GM21786 (cell line): ENCODE measurements at regions not wholly inside any gene's neighbourhood (a gene's known extent, or its start where the extent isn't known, plus 50 kb on each side); places are given as distances from the start of the nearest gene placed in this dataset.

ENCODE experiments used
- ATAC-seq: cut with Tn5 transposase; IDR thresholded peaks from one replicate; pipeline ENCODE4 v1.9.1; 2021; ENCODE audit not compliant: unreplicated experiment

DNA sequence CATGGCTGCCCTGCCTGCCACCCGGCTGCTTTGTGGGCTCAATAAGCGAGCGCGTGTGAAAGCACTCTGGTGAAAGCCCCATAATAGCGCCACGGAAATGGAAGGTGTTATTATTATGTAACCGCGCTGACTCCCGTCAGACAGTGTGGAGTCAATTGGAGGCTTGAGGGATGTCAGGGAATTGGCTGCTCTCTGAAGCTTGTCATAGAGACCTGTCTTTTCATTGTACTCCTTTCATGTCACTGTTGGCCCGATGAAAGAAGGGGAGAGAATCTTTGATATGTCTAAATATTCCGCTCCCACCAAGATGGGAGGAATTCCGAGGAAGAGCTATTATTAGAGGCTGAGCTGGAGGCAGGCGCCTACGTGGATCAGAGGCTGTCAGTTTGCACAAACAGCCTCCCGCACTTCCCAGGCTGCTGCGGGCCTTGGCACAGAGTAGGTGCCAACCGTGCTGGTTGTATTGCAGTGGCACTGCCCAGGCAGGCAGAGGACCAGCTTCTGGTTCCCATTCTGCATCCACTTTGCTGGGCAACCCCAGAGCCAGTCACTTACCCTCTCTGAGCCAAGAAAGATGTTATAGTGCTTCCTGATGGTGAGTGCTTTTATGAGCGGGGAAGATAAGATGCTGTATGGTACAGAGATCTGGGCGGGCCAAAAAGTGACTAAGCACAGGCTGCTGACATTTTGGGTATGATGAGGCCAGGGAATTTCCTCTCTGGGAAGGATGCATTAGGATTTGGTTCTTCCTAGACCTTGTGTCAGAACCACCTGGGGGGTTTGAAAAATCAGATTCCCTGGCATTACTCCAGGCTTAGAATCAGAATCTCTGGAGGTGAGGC is 151.4 kb downstream of the RPS24 start:
- ATAC-seq, result no peak

GRCh38 chr10:78185693-78186055 is 152.0 kb downstream of the RPS24 start:
- ATAC-seq, result no peak

- no peak for ATAC-seq
Measured at GRCh38 chr10:78186572-78186971, 152.9 kb downstream of the RPS24 start.

GRCh38 chr10:78187371-78187770 is 153.7 kb downstream of the RPS24 start:
- no peak for ATAC-seq

DNA sequence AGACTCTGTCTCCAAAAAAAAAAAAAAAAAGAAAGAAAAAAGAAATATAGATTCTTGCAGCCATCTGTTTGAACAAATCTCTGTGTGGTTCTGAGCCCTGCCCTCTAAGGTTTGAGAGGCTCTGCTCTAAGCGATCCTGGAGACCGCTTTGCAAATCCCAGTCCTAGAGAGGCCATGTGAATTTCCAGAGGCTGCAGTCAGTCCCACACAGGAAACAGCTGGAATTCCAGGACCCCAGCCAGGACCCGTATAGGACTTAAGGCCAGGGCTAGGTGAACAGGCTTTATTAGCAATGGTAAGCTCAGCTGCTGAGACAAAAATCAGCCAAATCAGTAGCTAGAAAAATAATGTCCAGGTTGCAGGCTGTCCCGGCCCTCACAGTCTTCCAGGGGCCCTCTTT is 154.8 kb downstream of the RPS24 start:
- ATAC-seq, result no peak

DNA sequence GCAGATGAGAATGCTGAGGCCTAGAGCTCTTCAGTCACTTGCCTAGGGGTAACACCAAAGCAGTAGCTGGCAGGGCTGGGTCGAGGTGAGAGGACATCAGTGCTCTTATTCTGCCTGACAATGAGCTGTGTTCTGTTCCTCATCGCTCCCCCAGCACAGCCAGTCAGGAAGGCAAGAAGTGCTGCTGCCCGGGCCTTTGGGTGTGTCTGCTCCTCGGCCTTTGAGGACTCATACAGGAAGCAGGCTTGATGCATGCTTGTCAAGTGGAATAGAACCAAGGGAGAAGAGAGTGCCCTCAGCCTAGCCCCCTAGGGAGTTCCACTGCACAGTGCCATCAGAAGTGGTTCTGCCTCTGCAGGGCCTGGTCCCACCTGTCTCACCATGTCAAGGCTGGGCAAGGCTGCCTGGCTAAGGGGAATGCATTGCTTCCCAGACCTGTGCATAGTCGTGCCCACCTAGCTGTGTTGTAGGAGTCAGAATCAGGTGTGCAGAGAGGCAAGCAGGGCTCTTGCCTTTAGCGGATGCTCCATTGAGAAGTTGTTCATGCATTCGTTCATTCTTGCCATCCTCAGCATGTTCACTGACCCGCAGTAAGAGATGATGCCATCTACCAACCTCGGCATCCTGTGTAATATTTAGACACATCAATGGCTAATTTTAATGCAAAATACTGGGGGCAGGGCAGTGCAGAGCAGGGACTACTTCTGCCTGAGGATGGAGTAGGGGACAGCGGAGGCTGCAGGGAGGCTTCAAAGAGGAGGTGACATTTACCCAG is 156.6 kb downstream of the RPS24 start:
- no peak for ATAC-seq

DNA sequence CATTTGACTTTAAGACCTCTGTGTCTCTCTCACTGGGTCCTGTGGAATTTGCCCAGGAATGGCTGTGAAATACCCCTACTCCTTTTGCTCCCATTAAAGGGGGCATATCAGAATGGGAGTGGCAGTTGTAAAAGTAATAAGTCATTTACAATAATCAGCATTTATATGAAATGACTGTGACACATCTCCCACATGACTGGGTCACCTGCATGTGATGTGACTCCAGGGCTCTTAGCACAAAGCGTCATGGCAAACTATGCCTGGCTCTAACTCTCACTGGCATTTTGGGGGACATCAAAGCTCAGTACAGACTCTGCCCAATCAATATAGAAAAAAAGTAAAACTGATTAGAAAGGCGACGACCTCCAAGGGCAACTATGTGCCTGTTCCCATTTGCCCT is 157.6 kb downstream of the RPS24 start:
- ATAC-seq, result no peak

GRCh38 chr10:78193189-78193588 is 159.5 kb downstream of the RPS24 start:
- no peak for ATAC-seq

DNA sequence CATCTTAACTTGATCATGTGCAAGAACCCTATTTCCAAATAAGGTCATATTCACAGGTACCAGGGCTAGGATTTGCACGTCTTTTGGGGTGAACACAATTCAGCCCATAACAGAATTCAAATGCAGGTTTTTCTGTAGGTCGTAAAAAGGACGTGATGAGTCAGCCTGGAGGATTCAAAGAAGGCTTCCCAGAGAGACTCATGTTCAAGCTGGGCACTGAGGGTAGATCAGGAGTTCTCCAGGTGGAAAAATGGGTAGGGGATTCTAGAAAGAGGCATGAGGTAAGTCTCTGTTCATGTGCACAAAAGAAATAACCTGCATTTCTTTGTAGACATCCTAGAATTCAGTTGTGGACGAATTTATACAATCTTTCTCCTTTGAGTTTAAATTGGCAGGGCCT is 160.4 kb downstream of the RPS24 start:
- ATAC-seq, result no peak

- no peak for ATAC-seq
Measured at GRCh38 chr10:78194539-78195402, 161.1 kb downstream of the RPS24 start.

- ATAC-seq, result no peak
Measured at GRCh38 chr10:78196396-78196795, 162.7 kb downstream of the RPS24 start.

- ATAC-seq, result no peak
Measured at GRCh38 chr10:78196964-78197363, 163.3 kb downstream of the RPS24 start.

DNA sequence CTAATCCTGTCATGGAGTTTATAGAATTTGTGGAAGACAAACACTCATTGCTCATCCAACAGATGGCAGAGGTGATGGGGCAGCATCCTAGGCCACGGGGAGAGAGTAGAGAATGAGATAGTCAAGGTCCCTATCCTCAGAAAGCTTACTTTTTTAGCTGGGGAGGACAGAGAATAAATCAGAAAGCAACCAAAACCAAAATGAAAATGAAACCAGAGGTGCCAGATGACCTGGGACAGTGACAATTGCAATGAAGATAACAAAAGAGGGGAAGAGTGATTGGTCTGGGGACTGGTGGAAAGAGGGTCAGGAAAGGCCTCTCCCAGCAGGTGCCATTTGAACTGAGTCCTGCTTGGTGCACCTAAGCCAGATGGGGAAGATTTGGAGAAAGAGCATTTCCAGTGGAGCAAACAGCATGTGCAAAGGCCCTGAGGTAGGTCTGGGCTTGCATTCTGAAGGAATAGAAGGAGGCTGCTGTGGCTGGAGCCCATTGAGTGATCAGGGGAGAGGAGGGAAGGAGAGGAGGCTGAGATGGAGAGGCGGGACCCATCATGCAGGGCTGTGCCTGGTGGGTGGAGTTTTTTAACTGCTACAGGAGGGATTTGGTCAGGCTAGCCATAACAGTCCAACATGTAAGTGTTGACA is 164.1 kb downstream of the RPS24 start:
- ATAC-seq, result no peak

- ATAC-seq, result no peak
Measured at GRCh38 chr10:78199005-78199725, 165.5 kb downstream of the RPS24 start.

- no peak for ATAC-seq
Measured at GRCh38 chr10:78199759-78200158, 166.1 kb downstream of the RPS24 start.

GRCh38 chr10:78200686-78201085 is 167.0 kb downstream of the RPS24 start:
- no peak for ATAC-seq

DNA sequence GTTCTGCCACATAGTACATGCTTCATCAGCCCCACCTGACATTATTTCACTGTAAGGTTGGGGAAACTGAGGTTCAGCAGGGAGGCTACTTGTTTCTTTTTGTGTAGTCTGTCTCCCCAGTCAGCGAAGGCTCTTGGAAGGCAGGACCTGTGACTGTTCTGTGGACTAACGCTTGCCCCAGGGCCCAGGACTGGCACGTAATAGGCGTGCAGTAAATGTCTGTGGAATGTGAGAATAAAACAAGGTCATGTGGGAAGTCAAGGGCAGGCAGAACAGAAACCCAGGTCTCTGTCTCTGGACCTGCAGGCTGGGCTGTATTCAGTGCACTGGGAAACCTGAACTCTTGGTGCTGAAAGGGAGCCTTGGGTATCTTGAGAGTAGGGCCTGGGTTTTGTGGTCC is 168.7 kb downstream of the RPS24 start:
- ATAC-seq, result no peak

GRCh38 chr10:78203915-78204818 is 170.5 kb downstream of the RPS24 start:
- ATAC-seq, result no peak

DNA sequence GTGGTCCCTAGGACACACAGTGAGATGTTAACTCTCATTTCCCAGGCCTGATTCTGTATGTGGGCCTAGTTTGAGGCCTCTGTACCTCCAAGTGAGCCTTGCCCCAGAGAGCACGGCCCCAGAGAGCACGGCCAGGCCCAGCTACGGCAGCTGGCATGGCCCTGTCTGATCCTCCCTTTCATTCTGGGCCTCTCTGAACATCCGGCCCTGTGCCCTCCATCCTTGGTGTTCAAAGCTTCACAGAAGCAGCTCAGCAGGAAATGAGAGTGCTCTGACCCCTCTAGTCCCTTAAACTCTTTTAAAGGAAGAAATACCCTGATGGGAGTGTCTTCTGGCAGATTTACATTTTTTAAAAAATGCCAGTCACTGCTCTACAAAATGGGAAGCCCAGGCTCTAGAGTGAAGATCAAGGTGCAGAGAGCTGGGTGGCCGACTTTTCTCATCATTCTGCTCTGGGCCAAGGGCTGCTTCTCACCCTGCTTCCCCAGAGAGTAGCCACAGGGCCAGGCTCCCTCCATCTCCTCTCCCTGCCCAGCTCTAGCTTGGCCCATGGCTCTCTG is 171.9 kb downstream of the RPS24 start:
- no peak for ATAC-seq
